Caco-2 (cell line): ENCODE measurements at regions not wholly inside any gene's neighbourhood (a gene's known extent, or its start where the extent isn't known, plus 50 kb on each side); places are given as distances from the start of the nearest gene placed in this dataset.
A peak's percentile ranks its signal among the peaks of the same experiment; 100 is the strongest.

Experiments used
- BruUV-seq: library from RNA; stranded (reverse); fragments of 400-500 nt; replicated peaks from 2 replicates; lab custom pipeline; 2021; lab: Mats Ljungman, UMichigan
- CTCF ChIA-PET: fragments of 300-600 bp; sonication (Branson Sonifier 250); formaldehyde crosslinking; loops from one replicate; lab custom pipeline; 2022; ENCODE audit warnings: antibody characterized with exemption; lab: Charles Lee
- POLR2A ChIA-PET: fragments of 300-600 bp; sonication (Branson Sonifier 250); formaldehyde crosslinking; loops from one replicate; lab custom pipeline; 2022; ENCODE audit warnings: antibody characterized with exemption; lab: Charles Lee
- DNase-seq, 2 experiments: peaks; one replicate each; pipeline versions ENCODE4 v3.0.0 to v3.0.0-alpha.2; 2020 to 2022
- H3K27me3 ChIP-seq: replicated peaks from 2 replicates; pipeline ENCODE4 v1.6.0; 2011; ENCODE audit warnings: low read length; ENCODE audit not compliant: control insufficient read depth, insufficient read depth
- H3K36me3 ChIP-seq: 2 replicates; pipeline ENCODE4 v1.5.1; 2011; ENCODE audit warnings: low read length; ENCODE audit not compliant: control insufficient read depth, insufficient read depth
- H3K4me1 ChIP-seq: fragments of 250-450 bp; sonication (Bioruptor Pico); 2 replicates; pipeline ENCODE4 v1.5.1; 2020; ENCODE audit warnings: mild to moderate bottlenecking
- H3K4me3 ChIP-seq: 2 replicates; pipeline ENCODE4 v1.5.1; 2011; ENCODE audit warnings: low read depth, mild to moderate bottlenecking, control low read depth, low read length
- H3K9me3 ChIP-seq: fragments of 250-450 bp; sonication (Bioruptor Pico); 2 replicates; pipeline ENCODE4 v1.5.1; 2020; ENCODE audit warnings: mild to moderate bottlenecking, moderate library complexity
- H3K27ac Mint-ChIP-seq: one replicate; pipeline ENCODE4 v1.8.0; 2022; ENCODE audit warnings: mixed read lengths; ENCODE audit not compliant: unreplicated experiment
- H3K27me3 Mint-ChIP-seq: one replicate; pipeline ENCODE4 v1.8.0; 2022; ENCODE audit warnings: mixed read lengths; ENCODE audit not compliant: insufficient read depth, unreplicated experiment
- H3K36me3 Mint-ChIP-seq: one replicate; pipeline ENCODE4 v1.8.0; 2022; ENCODE audit warnings: mild to moderate bottlenecking, mixed read lengths; ENCODE audit not compliant: insufficient read depth, unreplicated experiment
- H3K4me1 Mint-ChIP-seq: one replicate; pipeline ENCODE4 v1.8.0; 2022; ENCODE audit warnings: low read depth, mixed read lengths; ENCODE audit not compliant: unreplicated experiment
- H3K4me3 Mint-ChIP-seq: one replicate; pipeline ENCODE4 v1.8.0; 2022; ENCODE audit warnings: mild to moderate bottlenecking, moderate library complexity, mixed read lengths; ENCODE audit not compliant: unreplicated experiment
- H3K9me3 Mint-ChIP-seq: one replicate; pipeline ENCODE4 v1.8.0; 2022; ENCODE audit warnings: mixed read lengths; ENCODE audit not compliant: unreplicated experiment
- intact Hi-C: fragments of 100-400 bp; cut with micrococcal nuclease; formaldehyde crosslinking; loops from one replicate; pipeline ENCODE4 v1.10.0; 2022; ENCODE audit not compliant: unreplicated experiment
- TF ChIP-seq, protein P1 (sequence below), 2 experiments: fragments of 200-600 bp in 1 of 2; IDR thresholded peaks; 1 replicate in 1 of 2; 2 replicates in 1 of 2; pipeline versions ENCODE4 v1.5.1 to v1.8.0; 2011 to 2022; ENCODE audit warnings: antibody characterized with exemption in 1 of 2, control low read depth in 1 of 2, inconsistent platforms in 1 of 2, low read depth in 1 of 2, low read length in 1 of 2, mild to moderate bottlenecking in 1 of 2, moderate library complexity in 1 of 2; ENCODE audit not compliant: insufficient read depth in 1 of 2, severe bottlenecking in 1 of 2, unreplicated experiment in 1 of 2

- Histone ChIP-seq H3K4me1 (peaks cover 18% of the 10 kb centered on the region), H3K27me3 (no peaks in the 10 kb centered on the region), H3K4me3 (no peak overlapping the region), H3K36me3 (no peaks in the 10 kb centered on the region), H3K9me3 (no peaks in the 10 kb centered on the region)
- Mint-ChIP-seq H3K27me3 (no peaks in the 10 kb centered on the region), H3K36me3 (no peaks in the 10 kb centered on the region), H3K27ac (peak overlapping the region; percentile 56), H3K4me3 (no peak overlapping the region), H3K9me3 (peaks cover 22% of the 10 kb centered on the region), H3K4me1 (no peaks in the 10 kb centered on the region)
- ChIA-PET POLR2A (no interaction called here), CTCF (interaction anchor here (0.6 kb wide), 1 partner anchor 226 kb away, joined by 4 read pairs; no protein-coding TSS in a partner anchor)
- intact Hi-C loops: no loop called here
- TF ChIP-seq, protein P1, sequence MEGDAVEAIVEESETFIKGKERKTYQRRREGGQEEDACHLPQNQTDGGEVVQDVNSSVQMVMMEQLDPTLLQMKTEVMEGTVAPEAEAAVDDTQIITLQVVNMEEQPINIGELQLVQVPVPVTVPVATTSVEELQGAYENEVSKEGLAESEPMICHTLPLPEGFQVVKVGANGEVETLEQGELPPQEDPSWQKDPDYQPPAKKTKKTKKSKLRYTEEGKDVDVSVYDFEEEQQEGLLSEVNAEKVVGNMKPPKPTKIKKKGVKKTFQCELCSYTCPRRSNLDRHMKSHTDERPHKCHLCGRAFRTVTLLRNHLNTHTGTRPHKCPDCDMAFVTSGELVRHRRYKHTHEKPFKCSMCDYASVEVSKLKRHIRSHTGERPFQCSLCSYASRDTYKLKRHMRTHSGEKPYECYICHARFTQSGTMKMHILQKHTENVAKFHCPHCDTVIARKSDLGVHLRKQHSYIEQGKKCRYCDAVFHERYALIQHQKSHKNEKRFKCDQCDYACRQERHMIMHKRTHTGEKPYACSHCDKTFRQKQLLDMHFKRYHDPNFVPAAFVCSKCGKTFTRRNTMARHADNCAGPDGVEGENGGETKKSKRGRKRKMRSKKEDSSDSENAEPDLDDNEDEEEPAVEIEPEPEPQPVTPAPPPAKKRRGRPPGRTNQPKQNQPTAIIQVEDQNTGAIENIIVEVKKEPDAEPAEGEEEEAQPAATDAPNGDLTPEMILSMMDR (IDR thresholded peaks at IDR 0.05; ENCODE audit: insufficient read depth in 1 of 2, low read depth in 1 of 2, low read length in 1 of 2, severe bottlenecking in 1 of 2, unreplicated experiment in 1 of 2): no peak
- DNase-seq: peak; percentile 46 to 60
- no TSS peak for BruUV-seq
These were observed 124.9 kb upstream of the PIEZO2 start for GRCh38 chr18:11274144-11274794.

DNA sequence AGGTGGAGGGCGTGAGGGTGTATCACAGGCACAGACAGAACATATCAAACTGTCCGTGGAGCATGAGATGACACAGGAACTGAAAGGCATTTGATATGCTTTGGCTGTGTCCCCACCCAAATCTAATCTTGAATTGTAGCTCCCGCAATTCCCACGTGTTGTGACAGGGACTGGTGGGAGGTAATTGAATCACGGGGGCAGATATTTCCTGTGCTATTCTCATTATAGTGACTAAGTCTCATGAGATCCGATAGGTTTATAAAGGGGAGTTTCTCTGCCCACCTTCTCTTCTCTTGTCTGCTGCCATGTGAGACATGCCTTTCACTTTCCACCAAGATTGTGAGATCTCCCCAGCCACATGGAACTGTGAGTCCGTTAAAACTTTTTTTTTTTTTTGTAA is 123.1 kb upstream of the PIEZO2 start:
- Histone ChIP-seq H3K4me1 (peaks cover 18% of the 10 kb centered on the region), H3K4me3 (no peak overlapping the region), H3K9me3 (no peaks in the 10 kb centered on the region), H3K36me3 (no peaks in the 10 kb centered on the region), H3K27me3 (no peaks in the 10 kb centered on the region)
- Mint-ChIP-seq H3K9me3 (peaks cover 18% of the 10 kb centered on the region), H3K27ac (no peak overlapping the region), H3K36me3 (no peaks in the 10 kb centered on the region), H3K4me1 (no peaks in the 10 kb centered on the region), H3K27me3 (no peaks in the 10 kb centered on the region), H3K4me3 (no peak overlapping the region)
- TF ChIP-seq, protein P1 (IDR thresholded peaks at IDR 0.05; ENCODE audit: insufficient read depth in 1 of 2, low read depth in 1 of 2, low read length in 1 of 2, severe bottlenecking in 1 of 2, unreplicated experiment in 1 of 2): no peak
- no peak for DNase-seq
- BruUV-seq: no TSS peak
- intact Hi-C loops: no loop called here
- POLR2A ChIA-PET: no interaction called here
- CTCF ChIA-PET: no interaction called here

DNA sequence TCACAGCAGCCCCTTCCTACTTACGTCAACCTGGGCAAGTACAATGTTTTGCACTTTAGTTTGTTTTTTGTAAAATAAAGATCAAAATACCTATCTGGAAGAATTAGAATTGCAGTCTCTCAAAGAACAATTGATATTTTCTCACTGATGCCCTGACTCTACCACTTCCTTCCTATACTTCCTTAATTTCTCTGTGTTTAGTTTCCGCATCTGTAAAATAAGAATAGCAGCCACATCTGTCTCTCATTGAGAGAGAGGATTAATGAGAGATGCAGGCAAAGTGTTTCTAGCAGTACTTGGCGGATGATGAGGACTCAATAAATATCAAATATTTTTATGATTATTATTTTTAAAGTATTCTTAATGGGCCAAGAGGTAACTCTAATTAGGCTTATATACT is 122.6 kb upstream of the PIEZO2 start:
- no peak for DNase-seq
- intact Hi-C loops: no loop called here
- Histone ChIP-seq H3K9me3 (no peaks in the 10 kb centered on the region), H3K36me3 (no peaks in the 10 kb centered on the region), H3K27me3 (no peaks in the 10 kb centered on the region), H3K4me1 (peaks cover 18% of the 10 kb centered on the region), H3K4me3 (no peak overlapping the region)
- POLR2A ChIA-PET: no interaction called here
- CTCF ChIA-PET: no interaction called here
- Mint-ChIP-seq H3K27me3 (no peaks in the 10 kb centered on the region), H3K9me3 (peaks cover 23% of the 10 kb centered on the region), H3K4me3 (no peak overlapping the region), H3K27ac (no peak overlapping the region), H3K36me3 (no peaks in the 10 kb centered on the region), H3K4me1 (no peaks in the 10 kb centered on the region)
- TF ChIP-seq, protein P1 (IDR thresholded peaks at IDR 0.05; ENCODE audit: insufficient read depth in 1 of 2, low read depth in 1 of 2, low read length in 1 of 2, severe bottlenecking in 1 of 2, unreplicated experiment in 1 of 2): no peak
- no TSS peak for BruUV-seq
